H9 (cell line): ENCODE measurements at regions not wholly inside any gene's neighbourhood (a gene's known extent, or its start where the extent isn't known, plus 50 kb on each side); places are given as distances from the start of the nearest gene placed in this dataset.

Source experiments
- DNase-seq: peaks from one replicate; pipeline ENCODE4 v3.0.0-alpha.2; 2017
- H2AFZ ChIP-seq: one replicate; pipeline ENCODE4 v1.6.1; 2013; ENCODE audit warnings: mild to moderate bottlenecking, low read length, control low read depth, moderate library complexity
- H2AK5ac ChIP-seq: 2 replicates; pipeline ENCODE4 v1.6.1; 2013; ENCODE audit warnings: low read length, control low read depth, mixed read lengths; ENCODE audit not compliant: insufficient read length
- H2BK120ac ChIP-seq: one replicate; pipeline ENCODE4 v1.6.1; 2013; ENCODE audit warnings: low read depth, mild to moderate bottlenecking, low read length, control low read depth, inconsistent platforms; ENCODE audit not compliant: poor library complexity, severe bottlenecking
- H2BK12ac ChIP-seq: 2 replicates; pipeline ENCODE4 v1.6.1; 2013; ENCODE audit warnings: low read length, control low read depth, mixed read lengths, low read depth; ENCODE audit not compliant: insufficient read length
- H2BK15ac ChIP-seq: 2 replicates; pipeline ENCODE4 v1.6.1; 2013; ENCODE audit warnings: low read depth, low read length, control low read depth
- H2BK20ac ChIP-seq: one replicate; pipeline ENCODE4 v1.6.1; 2013; ENCODE audit warnings: low read depth, mild to moderate bottlenecking, low read length, control low read depth, inconsistent platforms; ENCODE audit not compliant: poor library complexity, severe bottlenecking
- H2BK5ac ChIP-seq: 2 replicates; pipeline ENCODE4 v1.6.1; 2013; ENCODE audit warnings: low read length, control low read depth, mixed read lengths; ENCODE audit not compliant: insufficient read length
- H3K14ac ChIP-seq: 2 replicates; pipeline ENCODE4 v1.6.1; 2013; ENCODE audit warnings: low read length, control low read depth; ENCODE audit not compliant: insufficient read depth
- H3K18ac ChIP-seq: 2 replicates; pipeline ENCODE4 v1.6.1; 2013; ENCODE audit warnings: low read depth, mild to moderate bottlenecking, mixed read lengths, low read length, control low read depth; ENCODE audit not compliant: insufficient read length
- H3K23ac ChIP-seq: 2 replicates; pipeline ENCODE4 v1.6.1; 2013; ENCODE audit warnings: low read length, control low read depth, mixed read lengths, low read depth; ENCODE audit not compliant: insufficient read length
- H3K23me2 ChIP-seq: 2 replicates; pipeline ENCODE4 v1.6.1; 2013; ENCODE audit warnings: low read depth, mild to moderate bottlenecking, mixed read lengths, low read length, control low read depth; ENCODE audit not compliant: insufficient read length, poor library complexity, severe bottlenecking
- H3K27ac ChIP-seq: 2 replicates; pipeline ENCODE4 v1.5.1; 2013; ENCODE audit warnings: low read length, control low read depth, mixed read lengths, low read depth; ENCODE audit not compliant: insufficient read length
- H3K27me3 ChIP-seq: 2 replicates; pipeline ENCODE4 v1.6.1; 2013; ENCODE audit warnings: low read length, control low read depth, inconsistent platforms; ENCODE audit not compliant: insufficient read depth
- H3K4ac ChIP-seq: 2 replicates; pipeline ENCODE4 v1.6.1; 2013; ENCODE audit warnings: low read depth, mild to moderate bottlenecking, control low read depth, inconsistent platforms, low read length, moderate library complexity
- H3K4me1 ChIP-seq: 2 replicates; pipeline ENCODE4 v1.6.1; 2013; ENCODE audit warnings: low read length, control low read depth, inconsistent platforms; ENCODE audit not compliant: insufficient read depth
- H3K4me2 ChIP-seq: 2 replicates; pipeline ENCODE4 v1.6.1; 2013; ENCODE audit warnings: low read length, control low read depth, mixed read lengths; ENCODE audit not compliant: insufficient read length, insufficient read depth
- H3K56ac ChIP-seq: 2 replicates; pipeline ENCODE4 v1.6.1; 2013; ENCODE audit warnings: low read depth, mild to moderate bottlenecking, mixed read lengths, low read length, control low read depth; ENCODE audit not compliant: insufficient read length
- H3K79me1 ChIP-seq: 2 replicates; pipeline ENCODE4 v1.6.1; 2013; ENCODE audit warnings: low read depth, mild to moderate bottlenecking, moderate library complexity, low read length, control low read depth, inconsistent platforms; ENCODE audit not compliant: insufficient read depth, poor library complexity, severe bottlenecking
- H3K79me2 ChIP-seq: 2 replicates; pipeline ENCODE4 v1.6.1; 2013; ENCODE audit warnings: low read length, control low read depth, inconsistent platforms; ENCODE audit not compliant: insufficient read depth
- H3K9ac ChIP-seq: 2 replicates; pipeline ENCODE4 v1.6.1; 2013; ENCODE audit warnings: low read length, control low read depth, mixed read lengths; ENCODE audit not compliant: insufficient read length; ENCODE audit errors: extremely low read depth
- H3K9me3 ChIP-seq: one replicate; pipeline ENCODE4 v1.6.1; 2013; ENCODE audit warnings: low read depth, low read length, inconsistent platforms; ENCODE audit not compliant: control insufficient read depth
- H3T11ph ChIP-seq: one replicate; pipeline ENCODE4 v1.6.1; 2013; ENCODE audit warnings: mild to moderate bottlenecking, low read length, control low read depth, inconsistent platforms
- H4K20me1 ChIP-seq: one replicate; pipeline ENCODE4 v1.6.1; 2013; ENCODE audit not compliant: control insufficient read depth, insufficient read length, insufficient read depth
- H4K5ac ChIP-seq: 2 replicates; pipeline ENCODE4 v1.6.1; 2013; ENCODE audit warnings: low read depth, mild to moderate bottlenecking, mixed read lengths, low read length, control low read depth; ENCODE audit not compliant: insufficient read length
- H4K8ac ChIP-seq: replicated peaks from 2 replicates; pipeline ENCODE4 v1.6.1; 2013; ENCODE audit warnings: low read length, control low read depth, mixed read lengths, low read depth; ENCODE audit not compliant: insufficient read length
- H4K91ac ChIP-seq: 2 replicates; pipeline ENCODE4 v1.6.1; 2013; ENCODE audit warnings: low read depth, mild to moderate bottlenecking, moderate library complexity, mixed read lengths, low read length, control low read depth; ENCODE audit not compliant: insufficient read length
- H3K27ac Mint-ChIP-seq, 3 experiments: 2 replicates in 2 of 3; 3 replicates in 1 of 3; pipeline ENCODE4 v1.8.0; 2020 to 2021; ENCODE audit warnings: mixed read lengths in 3 of 3, mild to moderate bottlenecking in 1 of 3, moderate library complexity in 1 of 3
- H3K27me3 Mint-ChIP-seq: 2 replicates; pipeline ENCODE4 v1.8.0; 2021; ENCODE audit warnings: low read depth, mild to moderate bottlenecking, moderate library complexity, mixed read lengths
- H3K36me3 Mint-ChIP-seq, 3 experiments: 2 replicates in 2 of 3; 3 replicates in 1 of 3; pipeline ENCODE4 v1.8.0; 2020 to 2021; ENCODE audit warnings: low read depth in 3 of 3, mixed read lengths in 3 of 3; ENCODE audit not compliant: insufficient read depth in 1 of 3
- H3K4me1 Mint-ChIP-seq, 2 experiments: 2 replicates each; pipeline ENCODE4 v1.8.0; 2020; ENCODE audit warnings: mixed read lengths in 2 of 2
- H3K4me3 Mint-ChIP-seq, 2 experiments: 2 replicates in 1 of 2; 3 replicates in 1 of 2; pipeline ENCODE4 v1.8.0; 2020 to 2021; ENCODE audit warnings: mild to moderate bottlenecking in 2 of 2, mixed read lengths in 2 of 2, moderate library complexity in 1 of 2
- H3K9me3 Mint-ChIP-seq, 2 experiments: 2 replicates in 1 of 2; 3 replicates in 1 of 2; pipeline ENCODE4 v1.8.0; 2020; ENCODE audit warnings: mild to moderate bottlenecking in 2 of 2, mixed read lengths in 2 of 2, moderate library complexity in 1 of 2
- WGBS: extraction: QIAGEN DNeasy Blood & Tissue Kit; methylation state at CpG from one replicate; pipeline ENCODE4 v1.1.7; 2013; ENCODE audit warnings: missing lambda C conversion rate, low lambda C conversion rate, mixed read lengths; ENCODE audit not compliant: insufficient read length; ENCODE audit errors: extremely low coverage; 5-methylcytosine and 5-hydroxymethylcytosine counted together
- TF ChIP-seq, protein P1 (sequence below): fragments of 200-600 bp; sonication (generic); conservative IDR thresholded peaks from 3 replicates; pipeline ENCODE4 v1.8.0; 2021; ENCODE audit warnings: antibody characterized with exemption, mild to moderate bottlenecking

DNA sequence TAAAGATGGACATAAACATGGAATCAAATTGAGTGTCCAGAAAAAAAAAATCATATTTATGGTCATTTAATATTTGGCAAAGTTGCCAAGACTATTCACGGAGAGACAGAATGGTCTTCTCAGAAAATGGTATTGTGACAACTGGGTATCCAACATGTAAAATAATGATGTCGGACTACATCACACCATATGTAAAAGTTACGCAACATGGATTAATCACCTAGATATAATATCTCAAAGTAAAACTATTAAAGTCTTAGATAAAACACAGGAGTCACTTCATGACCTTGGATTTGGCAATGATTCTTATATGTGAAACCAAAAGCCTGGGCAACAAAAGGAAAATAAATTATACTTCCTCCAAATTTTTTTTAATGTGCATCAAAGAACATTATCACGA lies 1591.7 kb upstream of the DDX18 start:
- H3K4me2 ChIP-seq: no peak overlapping the region
- H3K79me1 ChIP-seq: no peaks in the 10 kb centered on the region
- no peak overlapping the region for H2AK5ac ChIP-seq
- Mint-ChIP-seq H3K9me3 (no peaks in the 10 kb centered on the region), H3K27ac (no peak overlapping the region), H3K4me3 (no peak overlapping the region), H3K4me1 (no peaks in the 10 kb centered on the region), H3K36me3 (no peaks in the 10 kb centered on the region), H3K27me3 (no peaks in the 10 kb centered on the region)
- H3K14ac ChIP-seq: no peak overlapping the region
- no peak for DNase-seq
- H3K56ac ChIP-seq: no peak overlapping the region
- no peak overlapping the region for H2BK5ac ChIP-seq
- no peaks in the 10 kb centered on the region for H3K9me3 ChIP-seq
- H3T11ph ChIP-seq: no peak overlapping the region
- H2BK120ac ChIP-seq: no peak overlapping the region
- H2BK12ac ChIP-seq: no peak overlapping the region
- no peak overlapping the region for H2BK20ac ChIP-seq
- no peak overlapping the region for H3K27ac ChIP-seq
- no peak overlapping the region for H4K8ac ChIP-seq
- no peaks in the 10 kb centered on the region for H3K23me2 ChIP-seq
- no peak overlapping the region for H2AFZ ChIP-seq
- no peaks in the 10 kb centered on the region for H3K79me2 ChIP-seq
- no peak overlapping the region for H3K18ac ChIP-seq
- no peaks in the 10 kb centered on the region for H3K27me3 ChIP-seq
- no peak overlapping the region for H3K9ac ChIP-seq
- H3K4ac ChIP-seq: no peak overlapping the region
- no peaks in the 10 kb centered on the region for H3K4me1 ChIP-seq
- no peak overlapping the region for H4K5ac ChIP-seq
- no CpG with 5 or more reads among the region's 4 CpGs for WGBS
- no peak overlapping the region for H2BK15ac ChIP-seq
- TF ChIP-seq, protein P1, sequence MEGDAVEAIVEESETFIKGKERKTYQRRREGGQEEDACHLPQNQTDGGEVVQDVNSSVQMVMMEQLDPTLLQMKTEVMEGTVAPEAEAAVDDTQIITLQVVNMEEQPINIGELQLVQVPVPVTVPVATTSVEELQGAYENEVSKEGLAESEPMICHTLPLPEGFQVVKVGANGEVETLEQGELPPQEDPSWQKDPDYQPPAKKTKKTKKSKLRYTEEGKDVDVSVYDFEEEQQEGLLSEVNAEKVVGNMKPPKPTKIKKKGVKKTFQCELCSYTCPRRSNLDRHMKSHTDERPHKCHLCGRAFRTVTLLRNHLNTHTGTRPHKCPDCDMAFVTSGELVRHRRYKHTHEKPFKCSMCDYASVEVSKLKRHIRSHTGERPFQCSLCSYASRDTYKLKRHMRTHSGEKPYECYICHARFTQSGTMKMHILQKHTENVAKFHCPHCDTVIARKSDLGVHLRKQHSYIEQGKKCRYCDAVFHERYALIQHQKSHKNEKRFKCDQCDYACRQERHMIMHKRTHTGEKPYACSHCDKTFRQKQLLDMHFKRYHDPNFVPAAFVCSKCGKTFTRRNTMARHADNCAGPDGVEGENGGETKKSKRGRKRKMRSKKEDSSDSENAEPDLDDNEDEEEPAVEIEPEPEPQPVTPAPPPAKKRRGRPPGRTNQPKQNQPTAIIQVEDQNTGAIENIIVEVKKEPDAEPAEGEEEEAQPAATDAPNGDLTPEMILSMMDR: no peak
- H4K20me1 ChIP-seq: no peaks in the 10 kb centered on the region
- no peak overlapping the region for H3K23ac ChIP-seq
- no peak overlapping the region for H4K91ac ChIP-seq
